SU-DHL-6 (cell line): ENCODE measurements at regions not wholly inside any gene's neighbourhood (a gene's known extent, or its start where the extent isn't known, plus 50 kb on each side); places are given as distances from the start of the nearest gene placed in this dataset.

Source experiments
- EZH2phosphoT487 ChIP-seq: fragments of 200-600 bp; sonication (generic), shearing (Covaris generic); conservative IDR thresholded peaks from 2 replicates; pipeline ENCODE4 v1.6.1; 2018; ENCODE audit warnings: mild to moderate bottlenecking, antibody characterized with exemption, low read length, moderate library complexity, mixed read lengths
- TF ChIP-seq, protein P1 (sequence below): fragments of 200-600 bp; sonication (generic); IDR thresholded peaks from one replicate; pipeline ENCODE4 v1.5.1; 2017; ENCODE audit warnings: antibody characterized with exemption, mild to moderate bottlenecking, low read length, moderate library complexity; ENCODE audit not compliant: insufficient read depth, poor library complexity, severe bottlenecking

DNA sequence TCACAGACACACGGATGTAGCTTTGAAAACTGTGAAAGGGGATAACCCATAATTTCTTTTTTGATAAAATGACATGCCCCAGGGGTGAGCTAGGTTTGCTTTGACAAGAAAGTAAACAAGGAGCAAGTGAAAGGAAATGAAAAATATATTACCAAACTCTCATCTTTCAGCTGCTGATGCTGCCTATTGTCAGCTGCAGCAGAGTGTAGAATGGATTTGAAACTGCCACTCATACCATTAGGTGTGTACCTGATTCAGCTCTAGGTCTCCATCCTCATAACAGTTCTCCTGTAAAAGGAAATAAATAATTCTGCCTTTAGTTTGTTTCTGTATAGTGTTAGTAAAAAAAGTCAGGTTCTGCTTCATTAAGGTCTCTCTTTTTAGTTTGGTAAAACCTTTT is 415.1 kb upstream of the MARCKS start:
- TF ChIP-seq, protein P1, sequence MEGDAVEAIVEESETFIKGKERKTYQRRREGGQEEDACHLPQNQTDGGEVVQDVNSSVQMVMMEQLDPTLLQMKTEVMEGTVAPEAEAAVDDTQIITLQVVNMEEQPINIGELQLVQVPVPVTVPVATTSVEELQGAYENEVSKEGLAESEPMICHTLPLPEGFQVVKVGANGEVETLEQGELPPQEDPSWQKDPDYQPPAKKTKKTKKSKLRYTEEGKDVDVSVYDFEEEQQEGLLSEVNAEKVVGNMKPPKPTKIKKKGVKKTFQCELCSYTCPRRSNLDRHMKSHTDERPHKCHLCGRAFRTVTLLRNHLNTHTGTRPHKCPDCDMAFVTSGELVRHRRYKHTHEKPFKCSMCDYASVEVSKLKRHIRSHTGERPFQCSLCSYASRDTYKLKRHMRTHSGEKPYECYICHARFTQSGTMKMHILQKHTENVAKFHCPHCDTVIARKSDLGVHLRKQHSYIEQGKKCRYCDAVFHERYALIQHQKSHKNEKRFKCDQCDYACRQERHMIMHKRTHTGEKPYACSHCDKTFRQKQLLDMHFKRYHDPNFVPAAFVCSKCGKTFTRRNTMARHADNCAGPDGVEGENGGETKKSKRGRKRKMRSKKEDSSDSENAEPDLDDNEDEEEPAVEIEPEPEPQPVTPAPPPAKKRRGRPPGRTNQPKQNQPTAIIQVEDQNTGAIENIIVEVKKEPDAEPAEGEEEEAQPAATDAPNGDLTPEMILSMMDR: no peak
- no peak for TF ChIP-seq EZH2phosphoT487
